T-helper 2 cell treated with Interferon-gamma antibody and Interleukin-4, amounts not matched to agents 100 ng/mL and 5 ng/mL, for 36 hours (primary cell): ENCODE measurements at regions not wholly inside any gene's neighbourhood (a gene's known extent, or its start where the extent isn't known, plus 50 kb on each side); places are given as distances from the start of the nearest gene placed in this dataset.

Experiments
- intact Hi-C: fragments of 100-400 bp; cut with micrococcal nuclease; formaldehyde crosslinking; loops from one replicate; pipeline ENCODE4 v1.15.1; 2023

DNA sequence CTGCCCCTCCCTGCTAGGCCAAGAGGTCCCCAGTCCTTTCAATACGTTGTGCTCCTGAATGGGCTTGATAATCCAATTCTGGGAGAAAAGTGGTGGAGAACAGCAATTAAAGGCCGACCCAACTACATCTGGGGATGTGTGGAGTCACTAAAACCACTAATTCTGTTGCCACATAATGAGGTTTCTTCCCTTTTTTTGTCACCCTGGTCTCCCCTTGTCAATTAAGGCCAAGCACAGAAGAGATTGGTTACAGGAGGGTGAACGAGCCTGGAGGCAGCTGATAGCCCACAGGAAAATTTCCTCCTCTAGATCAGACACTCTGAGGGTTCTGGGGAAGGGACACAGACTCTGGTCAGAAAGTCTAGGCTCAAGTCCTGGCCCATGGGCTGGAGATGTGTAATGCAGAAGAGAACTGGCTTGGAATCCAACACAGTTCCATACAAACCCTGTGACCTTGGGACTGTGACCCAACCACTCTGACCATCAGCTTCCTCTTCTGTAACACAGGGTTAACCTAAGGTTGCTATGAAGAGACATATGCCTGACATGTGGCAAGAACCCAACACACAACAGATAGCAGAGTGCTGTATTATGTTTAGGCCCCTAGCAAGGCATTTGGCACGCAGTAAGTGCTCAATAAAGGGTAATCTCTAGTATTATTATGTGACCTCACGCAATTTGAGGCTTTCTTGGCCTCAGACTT lies 146.4 kb downstream of the CHST1 start:
- intact Hi-C loops, result no loop called here

DNA sequence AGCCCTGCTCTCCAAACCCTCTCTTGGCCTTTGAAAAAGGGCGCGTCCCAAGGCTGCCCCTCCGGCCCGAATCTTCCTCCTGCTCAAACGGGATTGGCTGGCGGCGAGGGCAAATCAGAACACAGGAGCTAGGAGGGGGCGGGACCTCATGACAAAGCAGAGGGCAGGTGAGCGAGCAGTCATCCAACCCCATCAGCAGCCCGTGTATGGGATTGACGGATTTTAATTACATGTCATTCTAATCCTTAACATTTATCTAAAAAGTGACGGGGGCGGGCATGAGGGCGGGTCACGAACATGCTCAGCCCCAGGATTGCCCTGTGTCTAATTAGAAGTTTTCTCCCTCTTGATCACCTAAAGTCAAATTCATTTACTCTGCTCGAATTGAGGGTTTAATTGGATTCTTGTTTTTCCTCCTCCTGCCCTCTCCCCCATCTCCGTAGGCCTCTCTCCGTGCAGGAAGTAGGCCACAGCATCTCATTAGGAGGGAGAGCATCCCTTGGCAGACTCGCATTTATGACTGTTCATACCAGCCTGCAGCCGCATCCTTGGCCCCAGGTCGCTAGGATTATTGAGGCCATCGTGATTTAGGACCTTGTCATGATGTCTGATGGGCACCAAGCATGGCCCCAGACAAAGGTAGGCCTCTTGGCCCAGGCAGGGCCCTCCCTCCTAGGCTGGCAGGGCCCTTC lies 147.1 kb downstream of the CHST1 start:
- intact Hi-C loops, result no loop called here

DNA sequence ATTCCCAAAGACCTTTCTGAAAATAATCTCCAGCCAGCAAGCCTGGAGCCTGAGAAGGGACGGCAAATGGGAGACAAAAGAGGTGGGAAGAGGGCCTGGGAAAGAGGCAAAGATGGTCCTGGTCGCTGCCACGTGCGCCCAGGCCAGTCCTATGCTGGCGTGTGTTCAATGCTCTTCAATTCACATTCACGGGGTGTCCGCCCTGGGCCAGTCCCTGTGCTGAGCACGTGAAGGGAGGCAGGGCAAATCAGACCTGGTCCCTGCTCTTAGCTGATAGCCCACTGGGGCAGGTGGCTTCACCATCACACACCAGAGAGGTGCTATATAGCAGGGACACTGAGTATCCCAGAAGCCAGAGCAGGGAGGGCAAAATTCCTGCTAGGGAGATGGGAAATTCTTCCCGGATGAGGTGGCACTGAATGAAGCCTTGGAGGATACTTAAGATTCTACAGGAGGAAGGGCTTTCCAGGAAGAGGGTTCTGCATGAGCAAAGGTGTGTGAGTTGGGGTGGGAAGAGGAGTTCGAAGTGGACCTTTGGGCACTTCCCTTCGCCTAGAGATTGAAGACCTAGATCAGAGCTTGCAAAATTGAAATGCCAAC lies 148.2 kb downstream of the CHST1 start:
- intact Hi-C loops, result no loop called here

DNA sequence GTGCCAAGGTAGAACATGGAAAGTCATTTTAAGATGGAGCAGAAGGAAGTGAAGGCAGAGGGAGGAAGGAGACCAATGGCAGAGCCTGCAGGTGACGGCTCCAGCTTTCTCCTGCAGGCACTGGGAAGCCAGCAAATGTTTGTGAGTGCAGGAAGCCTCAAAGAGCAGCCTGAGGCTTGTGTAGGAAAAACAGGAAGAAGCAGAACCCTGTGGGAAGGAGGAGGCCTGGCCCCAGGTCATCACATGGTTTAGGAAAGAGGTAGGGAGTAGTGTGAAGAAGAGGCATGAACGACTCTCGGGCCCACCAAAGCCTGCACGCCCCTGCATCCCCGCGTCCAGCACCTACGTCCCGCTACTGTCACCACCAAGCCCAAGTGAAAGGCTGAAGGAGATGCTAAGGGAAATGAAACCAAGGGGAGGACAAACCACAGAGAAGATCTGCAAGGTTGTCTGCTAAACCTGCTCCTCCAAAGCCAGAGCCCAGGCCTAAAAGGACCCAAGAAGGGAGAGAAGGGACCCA lies 151.5 kb downstream of the CHST1 start:
- intact Hi-C loops, result no loop called here

DNA sequence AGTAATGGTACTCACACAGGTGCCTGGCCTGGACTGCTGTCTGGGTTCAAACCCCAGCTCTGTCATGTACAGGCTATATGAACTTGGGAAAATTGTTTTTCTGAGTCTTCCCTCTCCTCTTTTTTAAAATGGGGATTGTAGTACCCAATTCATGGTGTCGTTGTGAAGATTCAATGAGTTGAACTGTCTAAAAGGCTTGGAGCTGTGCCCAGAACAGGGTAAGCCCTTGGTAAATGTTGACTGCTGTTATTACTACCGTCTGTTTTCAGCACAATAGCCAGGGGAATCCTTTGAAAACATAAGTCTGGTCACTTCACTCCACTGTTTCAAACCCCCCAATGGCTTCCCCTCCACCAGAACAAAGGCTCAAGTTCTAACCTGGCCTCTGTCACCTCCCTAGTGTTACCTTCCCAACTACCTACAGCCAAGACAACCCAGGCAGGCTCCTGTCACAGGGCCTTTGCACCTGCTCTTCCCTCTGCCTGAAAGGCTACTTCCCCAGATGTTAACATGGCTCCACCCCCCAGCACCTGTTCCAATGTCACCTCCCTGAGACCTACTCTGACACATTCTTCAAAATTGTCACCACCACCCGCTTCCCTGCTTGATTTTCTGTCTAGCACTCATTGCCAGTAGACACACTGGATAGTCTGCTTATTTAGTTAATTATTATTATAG lies 152.8 kb downstream of the CHST1 start:
- intact Hi-C loops, result no loop called here

DNA sequence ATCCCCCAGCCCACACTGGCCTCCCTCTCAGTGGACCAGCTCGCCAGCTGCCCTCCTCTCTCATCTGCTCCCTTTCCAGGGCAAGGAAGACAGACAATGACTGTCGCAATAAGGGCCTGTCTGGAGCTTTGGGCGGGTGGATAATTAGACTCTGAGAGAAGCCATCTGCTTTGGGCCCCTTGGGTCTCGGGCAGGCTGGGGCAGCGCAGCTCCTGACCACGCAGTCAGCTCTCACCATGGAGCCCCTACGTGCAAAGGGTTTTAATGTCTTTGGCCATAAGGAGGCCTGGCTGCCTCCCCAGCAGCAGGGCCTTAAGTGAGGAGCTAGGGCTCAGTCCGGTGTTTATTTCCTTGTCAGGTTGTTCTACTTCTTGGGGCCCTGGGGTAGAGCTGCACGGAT lies 153.9 kb downstream of the CHST1 start:
- intact Hi-C loops, result no loop called here

DNA sequence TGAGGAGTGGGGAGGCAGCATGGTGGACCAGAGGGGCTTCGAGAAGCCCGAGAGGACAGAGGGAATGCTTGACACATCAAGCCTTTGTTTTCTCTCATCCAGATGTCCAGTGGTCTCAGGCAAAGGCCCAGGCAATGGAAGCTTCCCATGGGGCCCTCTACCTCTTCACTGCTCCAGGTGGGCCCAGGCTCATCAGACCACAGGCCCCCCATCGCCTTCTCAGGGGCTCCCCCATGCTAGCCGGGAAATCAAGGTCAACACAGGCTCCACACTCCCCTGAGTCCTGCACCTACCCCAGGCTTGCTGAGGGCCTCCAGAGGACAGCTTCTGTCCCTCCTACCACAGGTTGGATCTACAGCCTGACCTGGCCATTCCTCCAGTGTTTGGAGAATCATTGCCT lies 157.5 kb downstream of the CHST1 start:
- intact Hi-C loops, result no loop called here

DNA sequence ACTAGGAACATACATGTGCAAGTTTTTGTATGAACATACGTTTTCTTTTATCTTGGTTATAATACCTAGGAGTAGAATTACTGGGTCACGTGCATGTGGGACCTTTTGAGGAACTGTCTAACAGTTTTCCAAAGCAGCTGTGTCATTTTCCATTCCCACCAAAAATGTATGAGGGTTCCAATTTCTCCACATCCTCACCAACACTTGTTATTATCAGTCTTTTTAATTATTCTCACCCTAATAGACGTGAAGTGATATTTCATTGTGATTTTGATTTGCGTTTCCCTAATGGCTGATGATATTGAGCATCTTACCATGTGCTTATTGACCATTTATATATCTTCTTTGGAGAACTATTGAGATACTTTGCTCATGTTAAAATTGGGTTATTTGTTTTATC lies 162.1 kb downstream of the CHST1 start:
- intact Hi-C loops, result no loop called here

DNA sequence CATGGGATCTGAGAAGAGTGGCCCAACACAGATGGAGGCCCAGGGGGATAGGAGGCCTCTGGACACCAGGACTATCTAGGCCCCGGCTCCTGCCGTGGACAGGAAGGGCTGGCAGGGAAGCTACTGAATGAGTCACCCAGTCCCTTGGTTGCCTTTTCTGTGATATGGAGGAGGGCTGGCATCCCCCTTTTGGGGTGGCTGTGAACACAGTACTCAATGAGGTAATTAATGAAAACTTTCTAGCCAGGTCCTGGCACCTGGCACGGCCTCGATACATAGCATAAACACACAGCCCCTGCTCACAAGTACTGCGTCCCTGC lies 163.2 kb downstream of the CHST1 start:
- intact Hi-C loops, result no loop called here

DNA sequence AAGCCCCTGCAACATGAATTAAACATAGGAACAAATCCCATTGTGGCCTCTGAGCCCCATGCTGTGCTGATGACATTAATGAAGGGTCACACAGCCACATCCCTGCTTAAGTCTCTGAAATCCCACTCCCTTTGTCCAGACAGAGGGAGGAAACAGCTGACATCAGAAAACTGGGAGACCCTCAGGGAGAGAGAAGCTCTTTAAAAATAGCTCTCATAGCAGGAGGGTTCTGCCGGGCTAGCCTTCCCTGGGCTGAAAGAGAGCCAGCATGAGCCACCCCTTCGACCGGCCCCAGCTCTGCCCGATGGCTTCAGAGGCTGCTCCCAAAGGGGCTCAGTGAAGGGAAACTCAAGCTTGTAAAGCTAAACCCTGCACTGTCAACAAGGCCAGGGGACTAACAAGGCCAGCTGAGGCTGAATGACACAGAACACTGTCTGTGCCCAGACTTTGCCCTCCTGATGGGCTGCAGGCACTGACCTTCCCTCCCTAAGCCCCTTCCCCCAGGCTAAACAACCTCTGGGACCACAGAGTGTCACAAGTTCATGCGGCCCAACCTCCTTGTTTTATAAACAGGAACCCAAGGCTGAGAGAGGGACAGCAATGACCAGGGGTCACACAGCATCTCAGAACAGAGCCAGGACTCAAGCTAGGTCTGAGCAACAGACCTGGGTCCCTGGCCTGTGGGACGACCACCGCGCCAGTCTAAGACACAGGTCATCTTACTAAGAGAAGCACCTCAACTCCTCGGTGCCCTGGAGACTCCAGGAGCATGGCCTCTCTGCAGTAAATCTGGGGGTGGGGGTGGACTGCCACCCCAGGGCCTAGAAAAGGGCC lies 163.8 kb downstream of the CHST1 start:
- intact Hi-C loops, result no loop called here

DNA sequence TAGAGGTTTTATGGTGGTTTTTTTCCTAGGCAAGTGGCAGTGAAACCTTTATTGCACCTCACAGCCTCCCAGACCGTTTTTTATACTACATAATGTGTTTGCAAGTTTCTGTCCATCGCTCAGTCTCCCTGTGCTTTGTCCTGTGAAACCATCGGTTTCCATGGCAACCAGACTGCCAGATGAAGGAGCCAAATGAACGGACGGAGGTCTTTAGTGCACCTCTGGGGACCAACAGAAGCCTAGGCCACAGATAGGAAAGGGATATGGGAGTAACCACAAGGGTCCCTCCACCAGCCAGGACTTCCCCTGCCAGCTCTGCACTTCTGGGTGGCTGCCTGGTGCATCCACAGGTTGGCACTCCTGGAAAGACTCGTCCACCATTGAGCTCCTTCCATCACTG lies 165.0 kb downstream of the CHST1 start:
- intact Hi-C loops, result no loop called here

DNA sequence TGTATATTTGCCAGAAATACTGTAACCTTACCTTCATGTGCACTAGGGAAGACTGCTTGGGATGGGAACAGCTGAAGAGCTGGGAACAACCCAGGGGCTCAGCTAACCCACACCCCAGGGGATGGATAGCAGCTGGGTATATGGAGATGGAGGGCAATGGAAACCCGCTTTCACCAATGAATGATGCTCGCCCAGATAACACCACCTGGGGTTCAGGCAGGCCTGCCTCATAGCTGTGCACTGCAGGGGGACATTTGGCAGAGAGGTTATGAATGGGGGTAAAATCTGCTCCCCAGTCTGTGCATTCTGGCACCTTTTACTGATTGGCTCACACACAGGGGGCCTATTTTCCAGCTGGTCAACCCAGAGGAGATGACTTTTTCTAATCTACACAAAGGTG lies 170.7 kb downstream of the CHST1 start:
- intact Hi-C loops, result no loop called here

DNA sequence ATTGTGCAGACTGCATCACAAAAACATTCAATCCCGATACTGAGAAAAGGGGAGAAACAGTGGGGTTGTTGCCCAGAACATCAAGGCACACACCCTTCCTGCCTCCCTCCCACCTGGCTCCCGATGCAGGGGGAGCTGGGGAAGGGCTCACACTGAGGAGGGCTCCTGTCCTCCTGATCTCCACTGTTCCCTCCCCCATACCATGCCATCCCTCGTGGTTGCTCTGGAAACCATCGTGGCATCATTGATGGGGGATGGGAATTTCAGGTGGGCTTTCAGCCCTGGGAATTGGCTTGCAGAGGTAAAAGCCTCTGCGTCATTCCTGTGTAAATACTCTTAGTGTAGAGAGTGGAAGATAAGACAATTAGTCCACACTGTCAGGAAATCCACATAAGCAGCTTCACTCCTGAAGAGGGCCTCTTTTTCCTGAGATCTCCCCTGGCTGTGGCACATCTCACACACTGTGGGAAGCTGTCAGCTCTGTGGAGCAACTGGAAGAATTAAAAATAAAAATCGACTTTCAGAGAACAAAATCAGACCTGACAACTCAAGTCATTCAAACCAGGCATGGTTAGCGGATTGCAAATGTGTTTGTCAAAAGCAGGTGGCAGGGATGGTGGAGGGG lies 176.0 kb downstream of the CHST1 start:
- intact Hi-C loops, result no loop called here

DNA sequence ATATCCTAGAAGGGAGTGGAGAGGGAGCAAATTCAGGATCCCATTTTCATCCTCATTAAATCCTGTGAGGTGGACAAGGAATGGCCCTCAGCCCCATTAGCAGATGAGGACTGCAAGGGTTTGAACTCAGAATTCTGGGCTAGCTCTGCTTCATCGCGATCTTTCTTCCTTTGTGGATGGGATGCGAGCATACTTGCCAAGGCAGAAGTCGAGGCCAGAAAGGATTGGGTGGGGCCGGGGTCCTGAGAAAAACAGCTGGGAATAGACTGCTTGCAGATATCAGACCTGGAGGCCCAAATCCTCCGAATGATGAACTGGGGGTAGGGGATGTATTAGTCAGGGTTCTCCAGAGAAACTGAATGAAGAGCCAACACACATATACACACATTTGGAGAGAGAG lies 179.0 kb downstream of the CHST1 start:
- intact Hi-C loops, result no loop called here

DNA sequence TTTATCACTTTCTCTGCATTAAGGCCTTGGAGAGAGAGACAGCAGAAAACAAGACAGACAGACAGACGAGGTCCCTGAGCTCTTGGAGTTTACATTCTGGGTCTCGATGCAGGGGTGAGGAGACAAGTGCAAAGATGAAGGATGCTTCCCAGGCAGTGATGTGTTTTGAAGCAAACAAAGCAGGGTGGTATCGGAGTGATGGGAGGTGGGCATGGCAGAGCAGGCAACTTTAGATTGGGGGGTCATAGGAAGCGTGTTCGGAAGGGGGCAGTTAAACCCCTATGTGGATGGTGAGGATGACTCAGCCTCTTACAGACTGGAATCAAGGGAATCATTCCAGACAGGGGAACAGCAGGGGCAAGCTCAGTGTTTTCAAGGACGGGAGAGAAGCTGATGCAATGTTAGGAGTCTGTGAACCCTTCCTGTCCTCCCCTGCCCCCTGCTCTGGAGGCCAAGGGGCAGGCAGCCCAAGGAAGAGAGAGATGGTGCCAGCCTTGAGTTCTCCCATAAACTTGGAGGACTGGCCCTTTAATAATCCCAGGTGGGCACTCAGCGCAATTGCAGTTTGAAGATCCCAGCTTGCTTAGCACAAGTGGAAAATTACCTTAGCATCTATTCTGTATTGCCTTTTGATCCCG lies 180.2 kb downstream of the CHST1 start:
- intact Hi-C loops, result no loop called here

DNA sequence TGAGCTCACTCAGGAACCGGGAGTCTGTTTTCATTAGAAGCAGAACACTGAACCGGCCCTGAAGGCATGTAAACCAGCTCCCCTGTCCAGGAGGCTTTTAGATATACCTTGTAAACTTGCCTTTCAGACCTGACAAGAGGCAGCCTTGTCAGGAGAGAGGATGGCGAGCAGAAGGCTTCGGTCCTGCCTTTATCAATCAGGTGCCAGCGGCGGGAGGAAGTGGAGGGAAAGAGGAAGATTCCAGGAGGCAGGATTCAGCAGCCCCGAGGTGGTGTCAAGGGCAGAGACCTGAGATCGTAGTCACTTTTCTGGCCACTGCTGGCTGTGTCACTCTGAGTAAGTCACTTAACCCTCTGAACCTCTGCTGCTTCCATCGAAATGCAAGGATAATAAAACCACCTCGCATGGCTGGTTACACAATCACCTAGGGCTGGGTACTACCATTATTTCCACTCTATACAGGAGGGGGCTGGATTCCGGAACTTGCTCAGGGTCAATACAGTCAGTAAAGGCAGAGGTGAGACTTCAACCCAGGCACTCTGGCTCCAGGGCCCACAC lies 181.0 kb downstream of the CHST1 start:
- intact Hi-C loops, result no loop called here

DNA sequence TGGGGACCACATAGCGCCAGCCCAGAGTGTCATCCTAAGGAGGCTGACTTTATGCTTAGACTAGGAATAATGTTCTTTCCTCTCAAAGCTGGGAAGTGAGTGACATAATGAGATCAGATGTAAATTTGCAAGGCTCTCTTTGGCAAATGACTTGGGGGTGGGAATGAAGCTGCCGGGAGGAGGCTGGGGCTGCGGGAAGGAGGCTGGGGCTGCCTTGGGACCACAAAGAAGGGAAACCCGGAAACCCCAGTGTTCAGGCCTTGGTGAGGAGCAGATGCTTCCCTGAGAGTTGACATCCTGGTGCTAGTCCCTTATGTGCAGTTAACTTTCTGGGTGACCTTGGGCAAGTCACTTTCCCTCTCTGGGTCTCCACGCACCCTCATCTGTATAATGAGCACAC lies 182.0 kb downstream of the CHST1 start:
- intact Hi-C loops, result no loop called here

DNA sequence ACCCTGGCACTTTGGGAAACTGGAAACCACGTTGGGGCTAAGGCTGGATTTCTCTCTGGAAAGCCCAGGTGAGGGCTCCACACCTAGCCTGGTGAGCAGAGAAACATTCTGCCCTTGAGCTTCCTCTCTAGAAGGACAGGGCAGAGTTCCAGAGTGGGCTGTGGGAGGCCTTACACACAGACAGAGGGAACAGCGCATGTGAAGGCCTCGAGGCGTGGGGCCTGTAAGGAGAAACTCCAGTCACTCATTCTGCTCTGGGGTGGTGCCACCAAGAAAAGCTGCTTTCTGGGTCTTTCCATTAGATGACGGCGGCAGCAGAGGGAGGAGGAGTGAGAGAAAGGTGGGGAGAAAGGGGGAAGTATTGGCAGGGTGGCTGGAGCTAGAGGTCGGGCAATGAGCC lies 183.1 kb downstream of the CHST1 start:
- intact Hi-C loops, result no loop called here

DNA sequence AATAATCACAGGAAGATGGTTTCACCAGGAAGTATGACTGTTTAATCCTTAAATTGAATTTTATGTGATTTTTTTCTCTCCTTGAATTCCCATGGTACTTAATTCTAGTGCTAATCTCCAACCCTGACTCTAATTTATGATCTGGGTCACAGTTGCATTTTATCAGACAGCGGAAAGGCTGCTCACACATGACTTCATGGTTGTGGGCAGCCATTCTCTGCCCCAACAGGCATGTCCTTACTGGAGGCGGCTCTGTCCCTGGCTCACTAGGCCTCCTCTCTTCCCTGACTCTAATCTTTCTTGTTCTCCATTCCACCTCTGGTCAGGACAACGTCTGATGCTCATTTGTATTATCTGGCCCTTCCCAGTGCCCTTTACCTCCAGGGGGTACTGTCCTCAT lies 184.4 kb downstream of the CHST1 start:
- intact Hi-C loops, result no loop called here

DNA sequence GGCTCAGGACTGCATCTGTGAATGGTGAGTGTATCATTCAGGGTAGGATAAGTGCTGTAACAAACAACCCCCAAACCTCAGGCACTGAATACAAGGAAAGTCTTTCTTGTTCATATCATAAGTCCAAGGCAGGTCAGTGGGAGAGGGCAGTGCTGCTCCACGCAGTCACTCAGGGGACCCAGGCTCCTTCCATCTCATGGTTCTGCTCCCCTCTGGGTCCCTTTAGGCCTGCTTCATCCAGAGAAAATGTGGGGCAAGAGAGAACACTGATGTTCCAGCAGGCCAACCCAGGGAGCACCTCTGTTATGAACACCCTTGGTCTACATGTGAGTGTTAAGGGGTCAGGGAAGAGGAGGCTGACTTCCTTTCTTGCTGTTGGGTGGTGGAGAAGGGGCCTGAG lies 187.8 kb downstream of the CHST1 start:
- intact Hi-C loops, result no loop called here
